ENCODE measurements at regions not wholly inside any gene's neighbourhood (a gene's known extent, or its start where the extent isn't known, plus 50 kb on each side); places are given as distances from the start of the nearest gene placed in this dataset.

GRCh38 chr3:170778240-170779217 is 91.5 kb downstream of the RPL22L1 start (continued):
- TF ChIP-seq ZNF551 (CRISPR knock-in tag; IDR thresholded peaks at IDR 0.05) (no peak), BDP1 (IDR thresholded peaks at IDR 0.05; ENCODE audit: insufficient read depth, insufficient read length) (no peak), HMGXB4 (CRISPR knock-in tag; IDR thresholded peaks at IDR 0.05) (no peak), ZNF717 (CRISPR knock-in tag; IDR thresholded peaks at IDR 0.05) (no peak), MEF2D (tag; conservative IDR thresholded peaks at IDR 0.05; ENCODE audit: low read depth) (0 out of 2 replicates have a peak, but pooled peaks have one; percentile 14), NFATC3 (IDR thresholded peaks at IDR 0.05) (peak; percentile 55; the same call in 1 of the 2 replicates), TAF1 (IDR thresholded peaks at IDR 0.05; ENCODE audit: control insufficient read depth, extremely low read depth, insufficient read depth, low read length, severe bottlenecking) (no peak), ZNF263 (CRISPR knock-in tag; IDR thresholded peaks at IDR 0.05; ENCODE audit: borderline replicate concordance) (no peak), HINFP (tag; conservative IDR thresholded peaks at IDR 0.05; ENCODE audit: low read depth) (peak; percentile 44; the same call in 1 of the 2 replicates), CREB5 (CRISPR knock-in tag; IDR thresholded peaks at IDR 0.05) (no peak), HOMEZ (CRISPR knock-in tag; IDR thresholded peaks at IDR 0.05) (no peak), CLOCK (CRISPR knock-in tag; IDR thresholded peaks at IDR 0.05; ENCODE audit: borderline replicate concordance) (no peak; the same call in 1 of the 2 replicates), SRF (CRISPR knock-in tag; IDR thresholded peaks at IDR 0.05) (0 out of 4 replicates have a peak, but pooled peaks of 1 of the 2 experiments have one; percentile 22), NCOA1 (IDR thresholded peaks at IDR 0.05; ENCODE audit: low read depth) (peak; percentile 86), MTF1 (CRISPR knock-in tag; IDR thresholded peaks at IDR 0.05; ENCODE audit: borderline replicate concordance) (no peak), ZNF24 (IDR thresholded peaks at IDR 0.05) (peak; percentile 91)

Measured in K562 (cell line).